ENCODE measurements at regions not wholly inside any gene's neighbourhood (a gene's known extent, or its start where the extent isn't known, plus 50 kb on each side); places are given as distances from the start of the nearest gene placed in this dataset.

DNA sequence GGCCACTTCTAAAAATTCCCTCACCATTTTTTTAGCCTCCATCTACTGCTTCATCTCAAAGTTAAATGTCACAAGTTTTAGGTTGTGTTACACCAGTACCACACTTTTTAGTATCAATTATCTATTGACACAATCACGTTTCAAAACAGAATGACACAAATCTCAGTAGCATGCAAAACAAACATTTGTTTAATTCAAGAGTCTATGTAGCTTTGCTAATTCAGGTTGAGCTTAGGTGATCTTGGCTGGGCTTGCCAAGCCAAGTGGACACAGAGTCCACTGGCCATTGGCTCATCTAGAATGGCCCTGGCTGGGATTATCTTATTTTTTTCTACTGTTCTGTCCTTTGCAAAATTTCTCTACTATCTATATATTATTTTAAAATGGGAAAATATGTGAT is 61.9 kb upstream of the JAK2 start:
- H3K4me2 ChIP-seq (ENCODE audit: insufficient read depth, low read length): no peak overlapping the region
- H3K27me3 ChIP-seq (ENCODE audit: control insufficient read depth in 2 of 2, insufficient read depth in 2 of 2, low read length in 2 of 2): no peaks in the 10 kb centered on the region
- intact Hi-C loops (cut with micrococcal nuclease) (no loop called here), dilution Hi-C loops (cut with MboI; ENCODE audit: extremely low pct_ligation_motif_present, low sequenced_read_pairs) (no loop called here)
- no peaks in the 10 kb centered on the region for H3K79me2 ChIP-seq (ENCODE audit: control insufficient read depth, insufficient read depth, low read length)
- CTCF ChIA-PET: interaction anchor here (0.7 to 3.9 kb wide), 5 partner anchors 22 to 677 kb away, joined by 3 to 36 read pairs (median 8); no protein-coding TSS in a partner anchor
- H3K27ac ChIP-seq (ENCODE audit: insufficient read depth, low read depth, low read length): no peak overlapping the region
- H3K9me3 ChIP-seq (replicated peaks; ENCODE audit: control insufficient read depth, insufficient read depth, low read length): no peaks in the 10 kb centered on the region
- no TSS peak for BruUV-seq (replicated peaks)
- FAIRE-seq (no peak), DNase-seq (ENCODE audit: low read depth, low spot score) (no peak)
- no peak overlapping the region for H3K4me3 ChIP-seq (replicated peaks in 1 of 3; ENCODE audit: insufficient read depth in 1 of 3, low read depth in 1 of 3, low read length in 3 of 3)
- H2AFZ ChIP-seq (ENCODE audit: low read depth, low read length): no peak overlapping the region
- no peaks in the 10 kb centered on the region for H3K4me1 ChIP-seq (ENCODE audit: control insufficient read depth, extremely low read depth, insufficient read depth, low read length)
- no peaks in the 10 kb centered on the region for H3K36me3 ChIP-seq (ENCODE audit: control insufficient read depth in 2 of 2, extremely low read depth in 1 of 2, insufficient read depth in 2 of 2, low read length in 2 of 2)
- H3K9me1 ChIP-seq (replicated peaks; ENCODE audit: control insufficient read depth, extremely low read depth, insufficient read depth, low read length): no peaks in the 10 kb centered on the region
- no peaks in the 10 kb centered on the region for H4K20me1 ChIP-seq (replicated peaks; ENCODE audit: control insufficient read depth, extremely low read depth, insufficient read depth, low read length)
- H3K9ac ChIP-seq (replicated peaks; ENCODE audit: extremely low read depth, insufficient read depth, low read length): no peak overlapping the region
- POLR2A ChIA-PET: no interaction called here
- TF ChIP-seq, protein P1, sequence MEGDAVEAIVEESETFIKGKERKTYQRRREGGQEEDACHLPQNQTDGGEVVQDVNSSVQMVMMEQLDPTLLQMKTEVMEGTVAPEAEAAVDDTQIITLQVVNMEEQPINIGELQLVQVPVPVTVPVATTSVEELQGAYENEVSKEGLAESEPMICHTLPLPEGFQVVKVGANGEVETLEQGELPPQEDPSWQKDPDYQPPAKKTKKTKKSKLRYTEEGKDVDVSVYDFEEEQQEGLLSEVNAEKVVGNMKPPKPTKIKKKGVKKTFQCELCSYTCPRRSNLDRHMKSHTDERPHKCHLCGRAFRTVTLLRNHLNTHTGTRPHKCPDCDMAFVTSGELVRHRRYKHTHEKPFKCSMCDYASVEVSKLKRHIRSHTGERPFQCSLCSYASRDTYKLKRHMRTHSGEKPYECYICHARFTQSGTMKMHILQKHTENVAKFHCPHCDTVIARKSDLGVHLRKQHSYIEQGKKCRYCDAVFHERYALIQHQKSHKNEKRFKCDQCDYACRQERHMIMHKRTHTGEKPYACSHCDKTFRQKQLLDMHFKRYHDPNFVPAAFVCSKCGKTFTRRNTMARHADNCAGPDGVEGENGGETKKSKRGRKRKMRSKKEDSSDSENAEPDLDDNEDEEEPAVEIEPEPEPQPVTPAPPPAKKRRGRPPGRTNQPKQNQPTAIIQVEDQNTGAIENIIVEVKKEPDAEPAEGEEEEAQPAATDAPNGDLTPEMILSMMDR (IDR thresholded peaks at IDR 0.05; ENCODE audit: extremely low read depth in 1 of 2, insufficient read depth in 1 of 2, low read depth in 1 of 2, low read length in 2 of 2): no peak
- TF ChIP-seq GATA2 (IDR thresholded peaks at IDR 0.05; ENCODE audit: insufficient read depth, insufficient read length, low read depth, low read length) (no peak), POLR2A (IDR thresholded peaks at IDR 0.05; ENCODE audit: low read depth, low read length) (no peak), MYC (IDR thresholded peaks at IDR 0.05; ENCODE audit: low read depth, low read length) (no peak), FOS (IDR thresholded peaks at IDR 0.05; ENCODE audit: borderline replicate concordance, insufficient read depth, low read length) (no peak), EZH2 (IDR thresholded peaks at IDR 0.05; ENCODE audit: borderline replicate concordance, low read depth, low read length, severe bottlenecking) (no peak), JUN (IDR thresholded peaks at IDR 0.05; ENCODE audit: borderline replicate concordance, insufficient read depth, insufficient read length, low read depth) (no peak), POLR2AphosphoS5 (IDR thresholded peaks at IDR 0.05; ENCODE audit: insufficient read depth, low read depth, low read length) (no peak)
- TF ChIP-seq, protein P2, sequence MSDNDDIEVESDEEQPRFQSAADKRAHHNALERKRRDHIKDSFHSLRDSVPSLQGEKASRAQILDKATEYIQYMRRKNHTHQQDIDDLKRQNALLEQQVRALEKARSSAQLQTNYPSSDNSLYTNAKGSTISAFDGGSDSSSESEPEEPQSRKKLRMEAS (IDR thresholded peaks at IDR 0.05; ENCODE audit: insufficient read depth, insufficient read length): no peak
